ENCODE measurements at regions not wholly inside any gene's neighbourhood (a gene's known extent, or its start where the extent isn't known, plus 50 kb on each side); places are given as distances from the start of the nearest gene placed in this dataset.

GRCh38 chr4:165802452-165802851 is 70.6 kb upstream of the TLL1 start:
- TF ChIP-seq EZH2phosphoT487 (IDR thresholded peaks at IDR 0.05; ENCODE audit: borderline replicate concordance) = no peak
- no peak for TF ChIP-seq CTCF (conservative IDR thresholded peaks at IDR 0.05; ENCODE audit: low read length)
